Activated CD4-positive, alpha-beta T cell treated with anti-CD3 and anti-CD28 coated beads, Interleukin-2, Interleukin-6, amounts not matched to agents 100 ng/mL and 50 ng/mL, durations not matched to agents 16 hours and 8 hours (primary cell): ENCODE measurements at regions not wholly inside any gene's neighbourhood (a gene's known extent, or its start where the extent isn't known, plus 50 kb on each side); places are given as distances from the start of the nearest gene placed in this dataset.

Experiments
- DNase-seq: peaks from one replicate; pipeline ENCODE4 v3.0.0-alpha.2; 2020

- DNase-seq = no peak
Measured at GRCh38 chr13:82934000-82934399, 948.3 kb downstream of the SLITRK1 start.

- no peak for DNase-seq
Measured at GRCh38 chr13:82925114-82925513, 957.2 kb downstream of the SLITRK1 start.

GRCh38 chr13:82917984-82918383 lies 964.3 kb downstream of the SLITRK1 start:
- no peak for DNase-seq

GRCh38 chr13:82912564-82912963 lies 969.7 kb downstream of the SLITRK1 start:
- no peak for DNase-seq

GRCh38 chr13:82905071-82905470 lies 977.2 kb downstream of the SLITRK1 start:
- no peak for DNase-seq

- no peak for DNase-seq
Measured at GRCh38 chr13:82900453-82900852, 981.8 kb downstream of the SLITRK1 start.

- DNase-seq = no peak
Measured at GRCh38 chr13:82898586-82898985, 983.7 kb downstream of the SLITRK1 start.

- DNase-seq = no peak
Measured at GRCh38 chr13:82879921-82880320, 1002.4 kb downstream of the SLITRK1 start.

- DNase-seq = no peak
Measured at GRCh38 chr13:82878536-82878935, 1003.7 kb downstream of the SLITRK1 start.

- no peak for DNase-seq
Measured at GRCh38 chr13:82867284-82867683, 1015.0 kb downstream of the SLITRK1 start.

- no peak for DNase-seq
Measured at GRCh38 chr13:82850644-82851043, 1031.6 kb downstream of the SLITRK1 start.

- DNase-seq = no peak
Measured at GRCh38 chr13:82848766-82849165, 1033.5 kb downstream of the SLITRK1 start.

GRCh38 chr13:82847595-82847994 lies 1034.7 kb downstream of the SLITRK1 start:
- no peak for DNase-seq

- DNase-seq = no peak
Measured at GRCh38 chr13:82833923-82834322, 1048.4 kb downstream of the SLITRK1 start.

- DNase-seq = no peak
Measured at GRCh38 chr13:82829040-82829439, 1053.2 kb downstream of the SLITRK1 start.

GRCh38 chr13:82827724-82828123 lies 1054.5 kb downstream of the SLITRK1 start:
- DNase-seq = no peak

GRCh38 chr13:82822935-82823334 lies 1059.3 kb downstream of the SLITRK1 start:
- DNase-seq = no peak

GRCh38 chr13:82817133-82817532 lies 1065.1 kb downstream of the SLITRK1 start:
- no peak for DNase-seq

- no peak for DNase-seq
Measured at GRCh38 chr13:82815791-82816190, 1066.5 kb downstream of the SLITRK1 start.

GRCh38 chr13:82803341-82803740 lies 1078.9 kb downstream of the SLITRK1 start:
- no peak for DNase-seq

- DNase-seq = no peak
Measured at GRCh38 chr13:82802528-82802927, 1079.7 kb downstream of the SLITRK1 start.

- no peak for DNase-seq
Measured at GRCh38 chr13:82800391-82800790, 1081.9 kb downstream of the SLITRK1 start.

- DNase-seq = no peak
Measured at GRCh38 chr13:82797876-82798275, 1084.4 kb downstream of the SLITRK1 start.

GRCh38 chr13:82791035-82791434 lies 1091.2 kb downstream of the SLITRK1 start:
- DNase-seq = no peak

GRCh38 chr13:82772816-82773215 lies 1109.5 kb downstream of the SLITRK1 start:
- DNase-seq = no peak

GRCh38 chr13:82766732-82767321 lies 1115.4 kb downstream of the SLITRK1 start:
- no peak for DNase-seq
